NCI-H2227 treated with DMSO at 0.1 percent for 48 hours (cell line): ENCODE measurements at regions not wholly inside any gene's neighbourhood (a gene's known extent, or its start where the extent isn't known, plus 50 kb on each side); places are given as distances from the start of the nearest gene placed in this dataset.
"Not testable (repeated sequence)": the region's sequence is repeated elsewhere in the genome, so short reads cannot be mapped to it uniquely, and the experiment has no call there.

Source experiments
- DNase-seq: peaks from one replicate; lab custom pipeline; 2025; lab: John Stamatoyannopoulos, UW

GRCh38 chrX:140633105-140633504 is 76.5 kb upstream of the LINC00632 start:
- not testable (repeated sequence) for DNase-seq

DNA sequence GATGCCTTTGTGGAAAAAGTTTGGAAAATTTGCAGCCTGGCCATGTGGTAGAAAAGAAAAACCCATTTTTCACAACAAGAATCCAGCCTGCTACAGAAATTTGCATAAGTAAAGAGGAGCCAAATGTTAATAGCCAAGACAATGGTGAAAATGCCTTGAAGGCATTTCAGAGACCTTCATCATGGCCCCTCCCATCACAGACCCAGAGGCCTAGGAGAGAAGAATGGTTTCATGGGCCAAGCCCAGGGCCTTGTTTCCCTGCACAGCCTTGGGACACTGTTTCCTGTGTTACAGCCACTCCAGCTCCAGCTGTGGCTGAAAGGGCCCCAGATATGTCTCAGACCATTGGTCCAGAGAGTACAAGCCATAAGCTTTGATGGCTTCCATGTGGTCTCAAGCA is 101.4 kb upstream of the LINC00632 start:
- no peak for DNase-seq

DNA sequence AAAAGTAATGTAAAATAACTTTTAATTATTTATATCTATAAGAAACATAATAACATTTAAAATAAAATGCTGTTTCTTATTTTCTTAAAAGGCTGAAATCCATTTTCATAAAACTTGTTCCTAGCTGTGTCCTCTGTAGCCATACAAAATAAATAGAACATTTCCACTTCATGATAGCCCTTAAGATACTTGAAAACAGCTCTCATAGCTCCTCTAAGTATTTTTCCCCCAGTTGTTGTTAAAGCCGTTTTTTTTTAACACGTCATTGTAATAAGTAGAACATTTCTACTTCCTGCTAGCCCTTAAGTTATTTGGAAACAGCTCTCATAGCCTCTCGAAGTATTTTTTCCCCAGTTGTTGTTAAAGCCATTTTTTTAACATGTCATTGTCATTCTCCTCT is 97.3 kb upstream of the SOX3 start:
- no peak for DNase-seq

GRCh38 chrX:140599851-140600250 is 95.0 kb upstream of the SOX3 start:
- DNase-seq = no peak

DNA sequence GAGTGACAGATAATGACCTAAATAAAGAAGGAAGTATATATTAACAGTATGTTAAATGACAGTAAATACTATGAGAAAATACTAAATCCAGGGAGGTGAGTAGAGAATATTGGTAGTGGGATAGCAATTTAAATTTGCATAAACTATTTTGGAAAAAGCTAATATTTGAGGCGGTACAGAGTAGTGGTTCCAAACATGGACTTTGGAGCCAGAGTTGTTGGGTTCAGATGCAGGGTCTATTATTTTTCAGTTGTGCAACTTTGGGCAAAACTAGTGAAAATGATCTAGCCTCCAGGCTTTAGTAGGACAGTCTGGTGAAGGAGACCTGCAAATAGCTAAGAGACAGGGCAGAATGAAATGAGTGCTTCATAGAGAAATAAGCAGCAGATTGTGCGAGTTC is 84.8 kb upstream of the SOX3 start:
- DNase-seq = no peak

- DNase-seq = no peak
Observed at GRCh38 chrX:140586951-140587350, 82.1 kb upstream of the SOX3 start.

GRCh38 chrX:140580478-140580877 is 75.6 kb upstream of the SOX3 start:
- no peak for DNase-seq

- DNase-seq = peak; percentile 1
Observed at GRCh38 chrX:140572724-140573123, 67.9 kb upstream of the SOX3 start.

GRCh38 chrX:140563893-140564292 is 59.0 kb upstream of the SOX3 start:
- DNase-seq = no peak
